Liver (tissue), 8 donors: ENCODE measurements at regions not wholly inside any gene's neighbourhood (a gene's known extent, or its start where the extent isn't known, plus 50 kb on each side); places are given as distances from the start of the nearest gene placed in this dataset.

Experiments
- DNase-seq: peaks from one replicate; pipeline ENCODE4 v3.0.0-alpha.2; 2017; ENCODE audit warnings: low spot score
- H3K27ac ChIP-seq, 2 donors: one replicate each; pipeline ENCODE4 v1.7.0; 2013; ENCODE audit warnings: inconsistent platforms in 2 of 2, low read length in 2 of 2, control low read depth in 1 of 2, low read depth in 1 of 2, mild to moderate bottlenecking in 1 of 2
- H3K27me3 ChIP-seq, 4 donors: one replicate each; pipeline versions ENCODE4 v1.6.1 to v1.7.0; 2013; ENCODE audit warnings: low read length in 3 of 4, inconsistent platforms in 1 of 4, mild to moderate bottlenecking in 1 of 4, moderate library complexity in 1 of 4; ENCODE audit not compliant: control insufficient read depth in 4 of 4, insufficient read depth in 4 of 4
- H3K36me3 ChIP-seq, 4 donors: one replicate each; pipeline versions ENCODE4 v1.6.1 to v1.7.0; 2013; ENCODE audit warnings: low read length in 3 of 4, mild to moderate bottlenecking in 3 of 4, low read depth in 1 of 4, moderate library complexity in 1 of 4; ENCODE audit not compliant: control insufficient read depth in 4 of 4, insufficient read depth in 3 of 4
- H3K4me1 ChIP-seq, 4 donors: one replicate each; pipeline versions ENCODE4 v1.6.1 to v1.7.0; 2013; ENCODE audit warnings: low read length in 3 of 4, mild to moderate bottlenecking in 3 of 4, moderate library complexity in 1 of 4; ENCODE audit not compliant: control insufficient read depth in 4 of 4, insufficient read depth in 4 of 4
- H3K4me3 ChIP-seq, 3 donors: one replicate each; pipeline versions ENCODE4 v1.6.1 to v1.7.0; 2013; ENCODE audit warnings: low read length in 3 of 3, control low read depth in 1 of 3, low read depth in 1 of 3, mild to moderate bottlenecking in 1 of 3
- H3K9ac ChIP-seq, 2 donors: one replicate each; pipeline ENCODE4 v1.7.0; 2013; ENCODE audit warnings: low read length in 2 of 2, mild to moderate bottlenecking in 2 of 2, moderate library complexity in 2 of 2, control low read depth in 1 of 2, low read depth in 1 of 2
- H3K9me3 ChIP-seq, 4 donors: one replicate each; pipeline versions ENCODE4 v1.6.1 to v1.7.0; 2013; ENCODE audit warnings: low read length in 3 of 4; ENCODE audit not compliant: control insufficient read depth in 4 of 4
- ATF3 ChIP-seq: IDR thresholded peaks from 2 replicates; pipeline ENCODE4 v1.6.1; 2016; ENCODE audit warnings: antibody characterized with exemption
- CTCF ChIP-seq: fragments of 150-350 bp; IDR thresholded peaks from 2 replicates; pipeline ENCODE4 v1.5.1; 2017; ENCODE audit warnings: improper control_type of control experiment, low read depth, low read length; ENCODE audit not compliant: missing input control
- EGR1 ChIP-seq, 2 donors: IDR thresholded peaks; 2 replicates each; pipeline ENCODE4 v1.6.1; 2016 to 2018; ENCODE audit warnings: antibody characterized with exemption in 2 of 2, low read depth in 2 of 2
- GABPA ChIP-seq, 2 donors: IDR thresholded peaks in 1 of 2; conservative IDR thresholded peaks in 1 of 2; 2 replicates each; pipeline ENCODE4 v1.6.1; 2016; ENCODE audit warnings: antibody characterized with exemption in 2 of 2, mild to moderate bottlenecking in 1 of 2, moderate library complexity in 1 of 2
- JUND ChIP-seq, 2 donors: IDR thresholded peaks; 2 replicates each; pipeline ENCODE4 v1.6.1; 2016; ENCODE audit warnings: antibody characterized with exemption in 2 of 2
- RAD21 ChIP-seq, 2 donors: IDR thresholded peaks; 2 replicates each; pipeline ENCODE4 v1.6.1; 2016; ENCODE audit warnings: antibody characterized with exemption in 2 of 2, mild to moderate bottlenecking in 2 of 2
- REST ChIP-seq: IDR thresholded peaks from 2 replicates; pipeline ENCODE4 v1.6.1; 2016; ENCODE audit warnings: antibody characterized with exemption, mild to moderate bottlenecking
- RXRA ChIP-seq, 2 donors: IDR thresholded peaks; 2 replicates each; pipeline ENCODE4 v1.6.1; 2017 to 2018; ENCODE audit warnings: antibody characterized with exemption in 2 of 2, mild to moderate bottlenecking in 1 of 2
- SP1 ChIP-seq: IDR thresholded peaks from 2 replicates; pipeline ENCODE4 v1.6.1; 2018; ENCODE audit warnings: antibody characterized with exemption, mild to moderate bottlenecking
- TAF1 ChIP-seq: conservative IDR thresholded peaks from 2 replicates; pipeline ENCODE4 v1.6.1; 2016; ENCODE audit warnings: antibody characterized with exemption, mild to moderate bottlenecking
- YY1 ChIP-seq: IDR thresholded peaks from 2 replicates; pipeline ENCODE4 v1.6.1; 2016; ENCODE audit warnings: antibody characterized with exemption, mild to moderate bottlenecking
- WGBS: extraction: QIAGEN DNeasy Blood & Tissue Kit; methylation state at CpG from one replicate; pipeline ENCODE4 v1.1.7; 2013; 5-methylcytosine and 5-hydroxymethylcytosine counted together
- TF ChIP-seq, protein P1 (sequence below): IDR thresholded peaks from 2 replicates; pipeline ENCODE4 v1.6.1; 2016; ENCODE audit warnings: antibody characterized with exemption
- donor health status: healthy.
- donor health status: healthy.
- donor health status: healthy.
- donor health status: healthy.
- donor health status: healthy.

DNA sequence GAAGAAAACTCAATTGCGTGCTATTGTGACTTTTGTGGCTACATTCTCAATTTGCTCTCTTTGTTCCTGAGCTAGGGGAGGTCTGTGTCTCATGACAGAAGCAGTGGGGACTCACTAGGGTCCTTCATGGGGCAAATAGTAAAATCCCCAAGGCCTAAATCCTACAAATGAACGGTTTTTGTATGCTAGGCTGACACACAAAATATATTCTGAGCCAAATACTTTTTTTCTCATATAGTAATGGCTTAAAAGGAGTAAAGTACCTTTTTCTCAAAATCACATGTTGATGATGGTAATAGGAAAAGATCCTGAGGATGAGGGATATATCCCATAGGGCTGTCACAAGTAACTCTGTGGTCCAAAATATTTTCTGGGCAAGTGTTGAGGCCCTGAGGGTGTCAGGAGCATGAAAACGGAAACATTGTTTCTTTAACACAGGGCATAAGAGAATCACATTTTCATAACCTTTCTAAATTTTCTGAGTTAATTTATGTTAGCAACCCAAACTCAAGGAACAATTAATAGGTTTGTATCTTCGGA lies 77.5 kb upstream of the CNTNAP4 start:
- Histone ChIP-seq H3K4me3 (no peak overlapping the region), H3K27me3 (peaks cover 0 to 3% (median 0%) of the 10 kb centered on the region in 4 donors), H3K4me1 (peaks cover 0 to 5% (median 0%) of the 10 kb centered on the region in 4 donors), H3K9me3 (no peaks in the 10 kb centered on the region), H3K36me3 (no peaks in the 10 kb centered on the region), H3K9ac (no peak overlapping the region), H3K27ac (no peak overlapping the region)
- DNase-seq: no peak
- 80% methylated on average over 4 of the region's 4 CpGs for WGBS
- TF ChIP-seq RXRA (IDR thresholded peaks at IDR 0.05) (no peak), YY1 (no peak), GABPA (IDR thresholded peaks at IDR 0.05 in 1 of 2, conservative IDR thresholded peaks at IDR 0.05 in 1 of 2) (no peak), RAD21 (IDR thresholded peaks at IDR 0.05) (no peak), EGR1 (IDR thresholded peaks at IDR 0.05; ENCODE audit: low read depth in 2 of 2) (no peak), CTCF (no peak), JUND (IDR thresholded peaks at IDR 0.05) (no peak), SP1 (no peak)
- TF ChIP-seq, protein P1, sequence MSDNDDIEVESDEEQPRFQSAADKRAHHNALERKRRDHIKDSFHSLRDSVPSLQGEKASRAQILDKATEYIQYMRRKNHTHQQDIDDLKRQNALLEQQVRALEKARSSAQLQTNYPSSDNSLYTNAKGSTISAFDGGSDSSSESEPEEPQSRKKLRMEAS: no peak

DNA sequence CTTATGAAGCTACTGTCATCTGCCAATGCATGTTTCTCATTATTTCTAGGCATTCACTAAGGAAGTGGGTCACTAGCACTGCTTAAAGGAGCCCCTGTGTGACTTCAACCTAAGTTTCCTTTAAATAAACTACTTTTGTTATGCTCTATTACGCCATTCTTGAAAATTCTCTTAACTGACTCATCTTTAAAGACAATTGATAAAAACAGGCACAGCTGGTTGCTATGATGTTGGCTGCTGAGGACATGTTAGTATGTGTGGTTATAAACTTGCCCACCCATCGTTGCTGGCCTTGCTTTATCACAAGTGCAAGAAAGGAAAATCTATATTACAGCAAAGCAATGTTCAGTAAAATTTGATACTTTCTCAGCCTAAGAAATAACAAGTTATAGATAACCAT lies 75.8 kb upstream of the CNTNAP4 start:
- DNase-seq: no peak
- TF ChIP-seq EGR1 (IDR thresholded peaks at IDR 0.05; ENCODE audit: low read depth in 2 of 2) (no peak), ATF3 (no peak), SP1 (no peak), REST (no peak), RXRA (IDR thresholded peaks at IDR 0.05) (no peak), GABPA (IDR thresholded peaks at IDR 0.05 in 1 of 2, conservative IDR thresholded peaks at IDR 0.05 in 1 of 2) (no peak), TAF1 (no peak), YY1 (no peak), CTCF (no peak), JUND (IDR thresholded peaks at IDR 0.05) (no peak)
- 79% methylated on average over 2 of the region's 2 CpGs for WGBS
- no peak overlapping the region for H3K4me3 ChIP-seq
- H3K36me3 ChIP-seq: no peaks in the 10 kb centered on the region
- H3K9me3 ChIP-seq: no peaks in the 10 kb centered on the region
- H3K4me1 ChIP-seq: no peaks in the 10 kb centered on the region
- peaks cover 0 to 3% (median 0%) of the 10 kb centered on the region in 4 donors for H3K27me3 ChIP-seq
- no peak overlapping the region for H3K9ac ChIP-seq
- no peak overlapping the region for H3K27ac ChIP-seq
